Activated CD4-positive, alpha-beta memory T cell treated with anti-CD3 and anti-CD28 coated beads for 36 hours (primary cell): ENCODE measurements at regions not wholly inside any gene's neighbourhood (a gene's known extent, or its start where the extent isn't known, plus 50 kb on each side); places are given as distances from the start of the nearest gene placed in this dataset.

Source experiments
- CTCF ChIA-PET: fragments of 350-600 bp; sonication (Branson Sonifier 250); formaldehyde crosslinking; loops from one replicate; lab custom pipeline; 2021; ENCODE audit warnings: antibody characterized with exemption, inconsistent platforms; lab: Charles Lee
- POLR2A ChIA-PET: fragments of 350-600 bp; sonication (Branson Sonifier 250); formaldehyde crosslinking; loops from one replicate; lab custom pipeline; 2021; ENCODE audit warnings: antibody characterized with exemption; lab: Charles Lee
- DNase-seq: peaks from one replicate; pipeline ENCODE4 v3.0.0-alpha.2; 2020
- H3K27ac Mint-ChIP-seq: one replicate; pipeline ENCODE4 v1.8.0; 2021; ENCODE audit warnings: mixed read lengths
- H3K27me3 Mint-ChIP-seq: one replicate; pipeline ENCODE4 v1.8.0; 2021; ENCODE audit warnings: mixed read lengths
- H3K36me3 Mint-ChIP-seq: one replicate; pipeline ENCODE4 v1.8.0; 2021; ENCODE audit warnings: mixed read lengths
- H3K4me1 Mint-ChIP-seq: one replicate; pipeline ENCODE4 v1.8.0; 2021; ENCODE audit warnings: low read depth, mixed read lengths
- H3K4me3 Mint-ChIP-seq: one replicate; pipeline ENCODE4 v1.8.0; 2021; ENCODE audit warnings: mild to moderate bottlenecking, mixed read lengths
- H3K9me3 Mint-ChIP-seq: one replicate; pipeline ENCODE4 v1.8.0; 2021; ENCODE audit warnings: mixed read lengths
- intact Hi-C: fragments of 100-400 bp; cut with micrococcal nuclease; formaldehyde crosslinking; loops from one replicate; pipeline ENCODE4 v1.15.1; 2023

- intact Hi-C loops: no loop called here
- Mint-ChIP-seq H3K27me3 (no peaks in the 10 kb centered on the region), H3K4me3 (no peak overlapping the region), H3K36me3 (no peaks in the 10 kb centered on the region), H3K27ac (no peak overlapping the region), H3K4me1 (no peaks in the 10 kb centered on the region), H3K9me3 (peaks cover 2% of the 10 kb centered on the region)
- CTCF ChIA-PET: no interaction called here
- DNase-seq: no peak
- POLR2A ChIA-PET: no interaction called here
Observed at GRCh38 chr2:156124458-156124857, 208.1 kb downstream of the NR4A2 start.

- H3K4me3 Mint-ChIP-seq: no peak overlapping the region
Observed at GRCh38 chr2:156118753-156119416, 213.6 kb downstream of the NR4A2 start.

DNA sequence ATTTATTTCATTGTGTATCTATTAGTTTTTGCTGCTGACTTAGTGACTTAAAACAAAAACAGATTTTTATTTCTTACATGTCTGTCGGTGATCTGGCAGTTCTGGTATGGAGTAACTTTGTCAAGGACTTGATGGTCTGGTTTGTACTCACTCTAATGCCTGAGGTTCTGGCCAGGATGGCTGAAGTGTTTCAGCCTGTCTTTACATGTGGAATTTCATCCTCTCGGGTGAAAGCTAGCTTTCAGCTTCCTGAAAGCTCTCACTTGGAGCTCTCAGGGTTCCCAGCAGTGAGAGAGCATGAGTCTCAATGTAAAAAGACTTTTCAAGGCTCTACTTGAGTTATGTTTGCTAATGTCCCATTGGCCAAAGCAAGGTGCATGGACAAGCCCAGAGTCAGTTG is 216.4 kb downstream of the NR4A2 start:
- no peaks in the 10 kb centered on the region for H3K36me3 Mint-ChIP-seq
- H3K27ac Mint-ChIP-seq: no peak overlapping the region
- no peaks in the 10 kb centered on the region for H3K27me3 Mint-ChIP-seq
- ChIA-PET CTCF (no interaction called here), POLR2A (no interaction called here)
- intact Hi-C loops: no loop called here
- no peaks in the 10 kb centered on the region for H3K4me1 Mint-ChIP-seq
- DNase-seq: no peak
- peaks cover 2% of the 10 kb centered on the region for H3K9me3 Mint-ChIP-seq
- H3K4me3 Mint-ChIP-seq: no peak overlapping the region

More at GRCh38 chr2:156118753-156119416, 213.6 kb downstream of the NR4A2 start:
- Mint-ChIP-seq H3K9me3 (peaks cover 2% of the 10 kb centered on the region), H3K27me3 (no peaks in the 10 kb centered on the region), H3K4me1 (no peaks in the 10 kb centered on the region), H3K27ac (no peak overlapping the region), H3K36me3 (no peaks in the 10 kb centered on the region)
- no peak for DNase-seq
- intact Hi-C loops: no loop called here
- ChIA-PET CTCF (no interaction called here), POLR2A (no interaction called here)

DNA sequence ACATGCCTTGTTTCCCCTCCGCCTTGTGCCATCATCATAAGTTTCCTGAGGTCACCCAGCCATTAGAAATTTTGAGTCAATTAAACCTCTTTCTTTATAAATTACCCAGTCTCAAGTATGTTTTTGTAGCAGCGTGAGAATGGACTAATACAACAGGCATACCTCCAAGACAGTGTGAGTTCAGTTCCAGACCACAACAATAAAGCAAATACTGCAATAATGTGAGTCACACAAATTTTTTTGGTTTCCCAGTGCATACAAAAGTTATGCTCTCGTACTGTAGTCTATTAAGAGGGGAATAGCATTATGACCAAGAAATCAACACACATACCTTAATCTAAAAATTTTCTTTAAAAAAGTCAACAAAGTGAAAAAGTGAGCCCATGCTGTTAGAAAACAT is 217.2 kb downstream of the NR4A2 start:
- DNase-seq: no peak
- no peaks in the 10 kb centered on the region for H3K27me3 Mint-ChIP-seq
- H3K9me3 Mint-ChIP-seq: no peaks in the 10 kb centered on the region
- ChIA-PET CTCF (interaction anchor here (1.5 kb wide), 1 partner anchor 474 kb away, joined by 4 read pairs; no protein-coding TSS in a partner anchor), POLR2A (no interaction called here)
- H3K4me3 Mint-ChIP-seq: no peak overlapping the region
- no peaks in the 10 kb centered on the region for H3K4me1 Mint-ChIP-seq
- intact Hi-C loops: no loop called here
- H3K36me3 Mint-ChIP-seq: no peaks in the 10 kb centered on the region
- H3K27ac Mint-ChIP-seq: no peak overlapping the region

GRCh38 chr2:156112323-156112722 is 220.2 kb downstream of the NR4A2 start:
- H3K4me1 Mint-ChIP-seq: no peaks in the 10 kb centered on the region
- no peaks in the 10 kb centered on the region for H3K9me3 Mint-ChIP-seq
- no peaks in the 10 kb centered on the region for H3K27me3 Mint-ChIP-seq
- H3K4me3 Mint-ChIP-seq: no peak overlapping the region
- ChIA-PET CTCF (no interaction called here), POLR2A (no interaction called here)
- no peaks in the 10 kb centered on the region for H3K36me3 Mint-ChIP-seq
- H3K27ac Mint-ChIP-seq: no peak overlapping the region
- DNase-seq: no peak
- intact Hi-C loops: no loop called here

DNA sequence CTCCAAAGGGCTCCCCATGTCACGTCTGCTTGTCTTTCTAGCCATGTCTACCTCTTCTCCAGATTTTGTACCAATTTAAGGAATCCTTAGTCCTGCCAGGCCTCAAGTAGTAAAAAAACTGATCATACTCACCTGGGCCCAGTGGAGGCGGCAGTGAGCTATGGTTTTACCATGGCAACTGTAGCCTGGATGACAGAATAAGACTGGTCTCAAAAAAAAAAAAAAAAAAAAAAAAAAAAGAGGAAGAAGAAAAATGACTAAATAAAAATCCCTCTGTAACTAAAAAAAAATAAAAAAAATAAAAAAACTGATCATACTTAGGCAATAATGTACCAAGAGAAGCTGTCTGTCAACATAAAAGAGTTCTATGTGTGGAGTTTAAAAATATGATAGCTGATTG is 221.6 kb downstream of the NR4A2 start:
- DNase-seq: peak; percentile 36
- ChIA-PET POLR2A (no interaction called here), CTCF (interaction anchor here (1.0 kb wide), 1 partner anchor 478 kb away, joined by 4 read pairs; no protein-coding TSS in a partner anchor)
- H3K36me3 Mint-ChIP-seq: no peaks in the 10 kb centered on the region
- no peaks in the 10 kb centered on the region for H3K9me3 Mint-ChIP-seq
- no peaks in the 10 kb centered on the region for H3K27me3 Mint-ChIP-seq
- intact Hi-C loops: no loop called here
- no peak overlapping the region for H3K27ac Mint-ChIP-seq
- H3K4me3 Mint-ChIP-seq: no peak overlapping the region
- H3K4me1 Mint-ChIP-seq: no peaks in the 10 kb centered on the region

- Mint-ChIP-seq H3K36me3 (no peaks in the 10 kb centered on the region), H3K27ac (no peak overlapping the region), H3K9me3 (no peaks in the 10 kb centered on the region), H3K4me3 (no peak overlapping the region), H3K27me3 (peaks cover 4% of the 10 kb centered on the region), H3K4me1 (no peaks in the 10 kb centered on the region)
- no peak for DNase-seq
- intact Hi-C loops: no loop called here
- POLR2A ChIA-PET: no interaction called here
- CTCF ChIA-PET: interaction anchor here (0.6 kb wide), 1 partner anchor 581 kb away, joined by 3 read pairs; no protein-coding TSS in a partner anchor
Observed at GRCh38 chr2:156099382-156099781, 233.1 kb downstream of the NR4A2 start.

DNA sequence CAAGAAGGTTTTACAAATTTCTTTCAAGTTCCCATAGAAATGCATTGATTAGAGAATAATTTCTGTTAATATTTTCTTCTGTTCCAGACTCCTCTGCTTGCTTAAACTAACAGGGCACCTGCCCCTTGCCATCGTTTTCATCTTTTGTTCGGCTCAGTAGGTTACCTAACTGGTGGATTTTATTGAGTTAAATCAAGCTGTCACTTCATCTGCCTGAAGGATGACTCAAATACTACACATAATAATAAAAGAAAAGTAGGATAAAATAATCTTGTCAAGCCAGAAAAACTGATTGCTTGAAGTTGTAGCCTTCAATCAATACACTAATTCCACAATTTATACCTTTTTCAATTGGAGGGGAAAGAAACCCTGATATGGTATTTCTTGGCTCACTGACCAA is 234.0 kb downstream of the NR4A2 start:
- ChIA-PET CTCF (no interaction called here), POLR2A (no interaction called here)
- H3K4me1 Mint-ChIP-seq: no peaks in the 10 kb centered on the region
- H3K4me3 Mint-ChIP-seq: no peak overlapping the region
- H3K9me3 Mint-ChIP-seq: no peaks in the 10 kb centered on the region
- DNase-seq: no peak
- peaks cover 4% of the 10 kb centered on the region for H3K27me3 Mint-ChIP-seq
- intact Hi-C loops: no loop called here
- no peaks in the 10 kb centered on the region for H3K36me3 Mint-ChIP-seq
- no peak overlapping the region for H3K27ac Mint-ChIP-seq

DNA sequence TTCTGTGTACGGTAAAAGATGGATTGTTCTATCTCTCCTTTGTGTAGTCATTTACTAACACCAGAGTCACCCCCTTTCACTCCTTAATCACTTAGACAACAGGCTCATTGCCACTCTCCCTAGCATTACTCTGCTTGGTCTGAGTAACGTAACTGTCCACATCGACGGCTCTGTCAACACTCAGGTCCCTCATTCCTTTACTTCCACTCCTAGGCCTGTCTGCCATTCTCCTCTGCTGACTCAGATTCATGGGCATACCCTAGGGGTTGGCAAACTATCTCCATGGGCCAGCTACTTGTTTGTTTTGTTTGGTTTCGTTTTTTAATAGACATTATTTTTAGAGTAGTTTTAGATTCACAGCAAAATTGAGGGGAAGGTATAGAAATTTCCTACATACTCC is 243.9 kb downstream of the NR4A2 start:
- no peaks in the 10 kb centered on the region for H3K27me3 Mint-ChIP-seq
- intact Hi-C loops: no loop called here
- H3K4me1 Mint-ChIP-seq: no peaks in the 10 kb centered on the region

DNA sequence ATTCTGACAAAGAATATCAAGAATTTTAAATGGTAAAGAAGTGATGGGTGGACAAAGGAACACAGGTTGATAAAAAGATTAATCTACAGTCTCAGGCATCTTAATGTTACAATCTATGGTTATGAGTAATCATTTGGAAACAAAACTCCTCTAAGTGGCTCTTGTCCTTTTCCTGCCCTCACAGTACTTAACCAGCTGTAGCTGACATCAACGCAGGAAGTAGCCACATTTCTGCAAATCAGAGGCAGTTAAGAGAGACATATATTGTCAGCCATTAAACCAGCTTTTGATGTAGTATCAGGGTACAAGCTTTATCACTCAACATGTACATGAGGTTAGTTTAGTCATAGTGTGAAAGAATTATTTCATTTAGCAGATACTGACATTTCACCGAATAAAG is 244.6 kb downstream of the NR4A2 start:
- CTCF ChIA-PET: no interaction called here
- no peaks in the 10 kb centered on the region for H3K36me3 Mint-ChIP-seq
- no peak overlapping the region for H3K4me3 Mint-ChIP-seq
- intact Hi-C loops: no loop called here
- no peak overlapping the region for H3K27ac Mint-ChIP-seq
- POLR2A ChIA-PET: no interaction called here
- H3K4me1 Mint-ChIP-seq: no peaks in the 10 kb centered on the region
- H3K9me3 Mint-ChIP-seq: no peaks in the 10 kb centered on the region
- peaks cover 2% of the 10 kb centered on the region for H3K27me3 Mint-ChIP-seq
- DNase-seq: no peak

More for the DNA sequence above, 243.9 kb downstream of the NR4A2 start:
- Mint-ChIP-seq H3K4me3 (no peak overlapping the region), H3K9me3 (no peaks in the 10 kb centered on the region), H3K36me3 (no peaks in the 10 kb centered on the region), H3K27ac (no peak overlapping the region)
- ChIA-PET POLR2A (no interaction called here), CTCF (no interaction called here)
- DNase-seq: no peak

DNA sequence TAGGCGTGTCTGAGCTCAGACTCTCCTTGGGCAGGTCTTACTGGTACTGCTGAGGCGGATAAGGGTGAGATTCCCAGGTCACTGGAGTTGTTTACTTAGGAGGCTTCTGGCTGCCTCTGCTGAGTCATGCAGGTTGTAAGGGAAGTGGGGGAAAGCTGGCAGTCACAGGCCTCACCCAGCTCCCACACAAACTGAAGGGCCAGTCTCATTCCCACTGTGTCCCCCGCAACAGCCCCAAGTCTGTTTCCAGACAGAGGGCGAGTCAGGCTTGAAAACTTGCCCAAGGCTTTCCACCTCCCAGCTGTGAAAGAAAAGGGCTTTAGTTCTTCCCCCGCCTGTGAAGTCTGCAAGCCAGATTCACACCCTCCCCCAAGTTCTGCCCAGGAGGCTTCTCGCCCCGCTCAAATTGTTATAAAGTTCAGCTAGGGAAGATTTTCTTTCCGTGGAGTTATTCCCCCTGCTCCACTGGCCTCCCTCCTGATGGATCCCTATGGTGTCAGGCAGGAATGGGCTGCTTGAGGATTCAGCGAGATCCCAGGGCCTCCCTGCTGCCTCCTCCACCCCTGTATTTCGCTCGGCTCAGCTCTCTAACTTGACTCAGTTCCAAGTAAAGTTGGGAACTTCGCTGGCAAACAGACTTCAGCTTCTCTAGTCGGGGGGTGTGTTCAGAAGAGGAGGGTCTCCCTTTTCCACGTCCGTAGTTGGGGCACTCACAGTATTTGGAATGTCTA is 248.6 kb downstream of the NR4A2 start:
- H3K27me3 Mint-ChIP-seq: peaks cover 5% of the 10 kb centered on the region
- intact Hi-C loops: no loop called here
- CTCF ChIA-PET: no interaction called here
- H3K27ac Mint-ChIP-seq: no peak overlapping the region
- H3K36me3 Mint-ChIP-seq: no peaks in the 10 kb centered on the region
- POLR2A ChIA-PET: interaction anchor here (0.9 kb wide), 1 partner anchor 12 kb away, joined by 3 read pairs; no protein-coding TSS in a partner anchor
- DNase-seq: no peak
- H3K4me1 Mint-ChIP-seq: no peaks in the 10 kb centered on the region
- H3K9me3 Mint-ChIP-seq: peaks cover 7% of the 10 kb centered on the region
- no peak overlapping the region for H3K4me3 Mint-ChIP-seq

DNA sequence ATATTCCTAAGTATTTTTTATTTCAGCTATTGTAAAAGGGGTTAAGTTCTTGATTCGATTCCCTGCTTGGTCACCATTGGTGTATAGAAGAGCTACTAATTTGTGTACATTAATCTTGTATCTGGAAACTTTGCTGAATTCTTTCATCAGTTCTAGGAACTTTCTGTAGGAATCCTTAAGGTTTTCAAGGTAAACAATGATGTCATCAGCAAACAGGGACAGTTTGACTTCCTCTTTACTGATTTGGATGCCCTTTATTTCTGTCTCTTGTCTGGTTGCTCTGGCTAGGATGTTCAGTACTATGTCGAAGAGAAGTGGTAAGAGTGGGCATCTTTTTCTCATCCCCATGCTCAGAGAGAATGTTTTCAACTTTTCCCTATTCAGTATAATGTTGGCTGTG is 252.7 kb downstream of the NR4A2 start:
- Mint-ChIP-seq H3K36me3 (no peaks in the 10 kb centered on the region), H3K4me1 (no peaks in the 10 kb centered on the region), H3K9me3 (peaks cover 7% of the 10 kb centered on the region), H3K27ac (no peak overlapping the region), H3K27me3 (peaks cover 5% of the 10 kb centered on the region), H3K4me3 (no peak overlapping the region)
- DNase-seq: no peak
- ChIA-PET CTCF (no interaction called here), POLR2A (no interaction called here)
- intact Hi-C loops: no loop called here
